ENCODE measurements at regions not wholly inside any gene's neighbourhood (a gene's known extent, or its start where the extent isn't known, plus 50 kb on each side); places are given as distances from the start of the nearest gene placed in this dataset.

DNA sequence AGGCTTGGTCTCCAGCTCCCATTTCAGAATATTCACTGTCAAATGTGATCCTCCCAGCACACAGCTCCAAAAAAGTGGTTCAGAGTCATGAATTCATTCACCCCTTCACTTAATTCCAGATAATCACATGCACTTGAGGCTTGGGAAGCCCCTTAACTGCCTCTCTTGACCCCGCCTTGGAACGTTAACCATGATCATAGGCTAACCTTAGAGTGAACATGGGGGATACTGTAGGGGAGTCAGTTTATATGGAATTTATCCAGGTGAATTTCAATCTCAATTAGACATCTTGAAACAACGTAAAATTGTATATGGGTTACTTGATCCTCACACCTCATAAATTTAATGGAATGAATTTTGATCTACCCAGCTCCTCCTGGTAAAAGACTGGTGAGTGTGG is 346.8 kb upstream of the ARID1B start:
- TF ChIP-seq, protein P1, sequence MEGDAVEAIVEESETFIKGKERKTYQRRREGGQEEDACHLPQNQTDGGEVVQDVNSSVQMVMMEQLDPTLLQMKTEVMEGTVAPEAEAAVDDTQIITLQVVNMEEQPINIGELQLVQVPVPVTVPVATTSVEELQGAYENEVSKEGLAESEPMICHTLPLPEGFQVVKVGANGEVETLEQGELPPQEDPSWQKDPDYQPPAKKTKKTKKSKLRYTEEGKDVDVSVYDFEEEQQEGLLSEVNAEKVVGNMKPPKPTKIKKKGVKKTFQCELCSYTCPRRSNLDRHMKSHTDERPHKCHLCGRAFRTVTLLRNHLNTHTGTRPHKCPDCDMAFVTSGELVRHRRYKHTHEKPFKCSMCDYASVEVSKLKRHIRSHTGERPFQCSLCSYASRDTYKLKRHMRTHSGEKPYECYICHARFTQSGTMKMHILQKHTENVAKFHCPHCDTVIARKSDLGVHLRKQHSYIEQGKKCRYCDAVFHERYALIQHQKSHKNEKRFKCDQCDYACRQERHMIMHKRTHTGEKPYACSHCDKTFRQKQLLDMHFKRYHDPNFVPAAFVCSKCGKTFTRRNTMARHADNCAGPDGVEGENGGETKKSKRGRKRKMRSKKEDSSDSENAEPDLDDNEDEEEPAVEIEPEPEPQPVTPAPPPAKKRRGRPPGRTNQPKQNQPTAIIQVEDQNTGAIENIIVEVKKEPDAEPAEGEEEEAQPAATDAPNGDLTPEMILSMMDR (conservative IDR thresholded peaks at IDR 0.05; ENCODE audit: low read depth in 2 of 2) = no peak
- TF ChIP-seq POLR2AphosphoS5 (IDR thresholded peaks at IDR 0.05; ENCODE audit: low read depth) (no peak), JUNB (IDR thresholded peaks at IDR 0.05; ENCODE audit: unreplicated experiment) (no peak), EZH2 (IDR thresholded peaks at IDR 0.05; ENCODE audit: low read depth, unreplicated experiment) (no peak), ZNF114 (CRISPR knock-in tag; IDR thresholded peaks at IDR 0.05) (no peak), EZH2phosphoT487 (IDR thresholded peaks at IDR 0.05; ENCODE audit: unreplicated experiment) (no peak), STAT1 (IDR thresholded peaks at IDR 0.05; ENCODE audit: unreplicated experiment) (no peak), NANOG (IDR thresholded peaks at IDR 0.05; ENCODE audit: borderline replicate concordance) (no peak), CREB1 (CRISPR knock-in tag; IDR thresholded peaks at IDR 0.05; ENCODE audit: low read depth) (no peak)
- TF ChIP-seq, protein P2, sequence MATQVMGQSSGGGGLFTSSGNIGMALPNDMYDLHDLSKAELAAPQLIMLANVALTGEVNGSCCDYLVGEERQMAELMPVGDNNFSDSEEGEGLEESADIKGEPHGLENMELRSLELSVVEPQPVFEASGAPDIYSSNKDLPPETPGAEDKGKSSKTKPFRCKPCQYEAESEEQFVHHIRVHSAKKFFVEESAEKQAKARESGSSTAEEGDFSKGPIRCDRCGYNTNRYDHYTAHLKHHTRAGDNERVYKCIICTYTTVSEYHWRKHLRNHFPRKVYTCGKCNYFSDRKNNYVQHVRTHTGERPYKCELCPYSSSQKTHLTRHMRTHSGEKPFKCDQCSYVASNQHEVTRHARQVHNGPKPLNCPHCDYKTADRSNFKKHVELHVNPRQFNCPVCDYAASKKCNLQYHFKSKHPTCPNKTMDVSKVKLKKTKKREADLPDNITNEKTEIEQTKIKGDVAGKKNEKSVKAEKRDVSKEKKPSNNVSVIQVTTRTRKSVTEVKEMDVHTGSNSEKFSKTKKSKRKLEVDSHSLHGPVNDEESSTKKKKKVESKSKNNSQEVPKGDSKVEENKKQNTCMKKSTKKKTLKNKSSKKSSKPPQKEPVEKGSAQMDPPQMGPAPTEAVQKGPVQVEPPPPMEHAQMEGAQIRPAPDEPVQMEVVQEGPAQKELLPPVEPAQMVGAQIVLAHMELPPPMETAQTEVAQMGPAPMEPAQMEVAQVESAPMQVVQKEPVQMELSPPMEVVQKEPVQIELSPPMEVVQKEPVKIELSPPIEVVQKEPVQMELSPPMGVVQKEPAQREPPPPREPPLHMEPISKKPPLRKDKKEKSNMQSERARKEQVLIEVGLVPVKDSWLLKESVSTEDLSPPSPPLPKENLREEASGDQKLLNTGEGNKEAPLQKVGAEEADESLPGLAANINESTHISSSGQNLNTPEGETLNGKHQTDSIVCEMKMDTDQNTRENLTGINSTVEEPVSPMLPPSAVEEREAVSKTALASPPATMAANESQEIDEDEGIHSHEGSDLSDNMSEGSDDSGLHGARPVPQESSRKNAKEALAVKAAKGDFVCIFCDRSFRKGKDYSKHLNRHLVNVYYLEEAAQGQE (IDR thresholded peaks at IDR 0.05; ENCODE audit: unreplicated experiment) = no peak
- TF ChIP-seq, protein P3, sequence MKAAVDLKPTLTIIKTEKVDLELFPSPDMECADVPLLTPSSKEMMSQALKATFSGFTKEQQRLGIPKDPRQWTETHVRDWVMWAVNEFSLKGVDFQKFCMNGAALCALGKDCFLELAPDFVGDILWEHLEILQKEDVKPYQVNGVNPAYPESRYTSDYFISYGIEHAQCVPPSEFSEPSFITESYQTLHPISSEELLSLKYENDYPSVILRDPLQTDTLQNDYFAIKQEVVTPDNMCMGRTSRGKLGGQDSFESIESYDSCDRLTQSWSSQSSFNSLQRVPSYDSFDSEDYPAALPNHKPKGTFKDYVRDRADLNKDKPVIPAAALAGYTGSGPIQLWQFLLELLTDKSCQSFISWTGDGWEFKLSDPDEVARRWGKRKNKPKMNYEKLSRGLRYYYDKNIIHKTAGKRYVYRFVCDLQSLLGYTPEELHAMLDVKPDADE (IDR thresholded peaks at IDR 0.05) = no peak
- TF ChIP-seq, protein P4, sequence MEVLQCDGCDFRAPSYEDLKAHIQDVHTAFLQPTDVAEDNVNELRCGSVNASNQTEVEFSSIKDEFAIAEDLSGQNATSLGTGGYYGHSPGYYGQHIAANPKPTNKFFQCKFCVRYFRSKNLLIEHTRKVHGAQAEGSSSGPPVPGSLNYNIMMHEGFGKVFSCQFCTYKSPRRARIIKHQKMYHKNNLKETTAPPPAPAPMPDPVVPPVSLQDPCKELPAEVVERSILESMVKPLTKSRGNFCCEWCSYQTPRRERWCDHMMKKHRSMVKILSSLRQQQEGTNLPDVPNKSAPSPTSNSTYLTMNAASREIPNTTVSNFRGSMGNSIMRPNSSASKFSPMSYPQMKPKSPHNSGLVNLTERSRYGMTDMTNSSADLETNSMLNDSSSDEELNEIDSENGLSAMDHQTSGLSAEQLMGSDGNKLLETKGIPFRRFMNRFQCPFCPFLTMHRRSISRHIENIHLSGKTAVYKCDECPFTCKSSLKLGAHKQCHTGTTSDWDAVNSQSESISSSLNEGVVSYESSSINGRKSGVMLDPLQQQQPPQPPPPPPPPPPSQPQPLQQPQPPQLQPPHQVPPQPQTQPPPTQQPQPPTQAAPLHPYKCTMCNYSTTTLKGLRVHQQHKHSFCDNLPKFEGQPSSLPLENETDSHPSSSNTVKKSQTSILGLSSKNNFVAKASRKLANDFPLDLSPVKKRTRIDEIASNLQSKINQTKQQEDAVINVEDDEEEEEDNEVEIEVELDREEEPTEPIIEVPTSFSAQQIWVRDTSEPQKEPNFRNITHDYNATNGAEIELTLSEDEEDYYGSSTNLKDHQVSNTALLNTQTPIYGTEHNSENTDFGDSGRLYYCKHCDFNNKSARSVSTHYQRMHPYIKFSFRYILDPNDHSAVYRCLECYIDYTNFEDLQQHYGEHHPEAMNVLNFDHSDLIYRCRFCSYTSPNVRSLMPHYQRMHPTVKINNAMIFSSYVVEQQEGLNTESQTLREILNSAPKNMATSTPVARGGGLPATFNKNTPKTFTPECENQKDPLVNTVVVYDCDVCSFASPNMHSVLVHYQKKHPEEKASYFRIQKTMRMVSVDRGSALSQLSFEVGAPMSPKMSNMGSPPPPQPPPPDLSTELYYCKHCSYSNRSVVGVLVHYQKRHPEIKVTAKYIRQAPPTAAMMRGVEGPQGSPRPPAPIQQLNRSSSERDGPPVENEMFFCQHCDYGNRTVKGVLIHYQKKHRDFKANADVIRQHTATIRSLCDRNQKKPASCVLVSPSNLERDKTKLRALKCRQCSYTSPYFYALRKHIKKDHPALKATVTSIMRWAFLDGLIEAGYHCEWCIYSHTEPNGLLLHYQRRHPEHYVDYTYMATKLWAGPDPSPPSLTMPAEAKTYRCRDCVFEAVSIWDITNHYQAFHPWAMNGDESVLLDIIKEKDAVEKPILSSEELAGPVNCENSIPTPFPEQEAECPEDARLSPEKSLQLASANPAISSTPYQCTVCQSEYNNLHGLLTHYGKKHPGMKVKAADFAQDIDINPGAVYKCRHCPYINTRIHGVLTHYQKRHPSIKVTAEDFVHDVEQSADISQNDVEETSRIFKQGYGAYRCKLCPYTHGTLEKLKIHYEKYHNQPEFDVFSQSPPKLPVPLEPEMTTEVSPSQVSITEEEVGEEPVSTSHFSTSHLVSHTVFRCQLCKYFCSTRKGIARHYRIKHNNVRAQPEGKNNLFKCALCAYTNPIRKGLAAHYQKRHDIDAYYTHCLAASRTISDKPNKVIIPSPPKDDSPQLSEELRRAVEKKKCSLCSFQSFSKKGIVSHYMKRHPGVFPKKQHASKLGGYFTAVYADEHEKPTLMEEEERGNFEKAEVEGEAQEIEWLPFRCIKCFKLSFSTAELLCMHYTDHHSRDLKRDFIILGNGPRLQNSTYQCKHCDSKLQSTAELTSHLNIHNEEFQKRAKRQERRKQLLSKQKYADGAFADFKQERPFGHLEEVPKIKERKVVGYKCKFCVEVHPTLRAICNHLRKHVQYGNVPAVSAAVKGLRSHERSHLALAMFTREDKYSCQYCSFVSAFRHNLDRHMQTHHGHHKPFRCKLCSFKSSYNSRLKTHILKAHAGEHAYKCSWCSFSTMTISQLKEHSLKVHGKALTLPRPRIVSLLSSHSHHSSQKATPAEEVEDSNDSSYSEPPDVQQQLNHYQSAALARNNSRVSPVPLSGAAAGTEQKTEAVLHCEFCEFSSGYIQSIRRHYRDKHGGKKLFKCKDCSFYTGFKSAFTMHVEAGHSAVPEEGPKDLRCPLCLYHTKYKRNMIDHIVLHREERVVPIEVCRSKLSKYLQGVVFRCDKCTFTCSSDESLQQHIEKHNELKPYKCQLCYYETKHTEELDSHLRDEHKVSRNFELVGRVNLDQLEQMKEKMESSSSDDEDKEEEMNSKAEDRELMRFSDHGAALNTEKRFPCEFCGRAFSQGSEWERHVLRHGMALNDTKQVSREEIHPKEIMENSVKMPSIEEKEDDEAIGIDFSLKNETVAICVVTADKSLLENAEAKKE (CRISPR knock-in tag; IDR thresholded peaks at IDR 0.05) = no peak

Data from GM23338 (cell line).